HL-60/S4 (cell line): ENCODE measurements at regions not wholly inside any gene's neighbourhood (a gene's known extent, or its start where the extent isn't known, plus 50 kb on each side); places are given as distances from the start of the nearest gene placed in this dataset.

ENCODE experiments used
- in situ Hi-C: fragments of 300-500 bp; cut with MboI; formaldehyde crosslinking; loops from 2 replicates; pipeline ENCODE4 v1.14.3; 2022; ENCODE audit warnings: low sequenced_read_pairs

GRCh38 chr3:159632128-159632527, 356.5 kb upstream of the IL12A start:
- in situ Hi-C loops, result no loop called here

- in situ Hi-C loops, result no loop called here
Observed at GRCh38 chr3:159632851-159633250, 355.8 kb upstream of the IL12A start.

GRCh38 chr3:159634483-159634882, 354.2 kb upstream of the IL12A start:
- in situ Hi-C loops, result no loop called here

- in situ Hi-C loops, result no loop called here
Observed at GRCh38 chr3:159635047-159635641, 353.5 kb upstream of the IL12A start.

- in situ Hi-C loops, result no loop called here
Observed at GRCh38 chr3:159637883-159638542, 350.6 kb upstream of the IL12A start.

GRCh38 chr3:159640225-159640624, 348.4 kb upstream of the IL12A start:
- in situ Hi-C loops, result no loop called here

- in situ Hi-C loops, result no loop called here
Observed at GRCh38 chr3:159643406-159643805, 345.2 kb upstream of the IL12A start.

- in situ Hi-C loops, result no loop called here
Observed at GRCh38 chr3:159645874-159646273, 342.8 kb upstream of the IL12A start.

- in situ Hi-C loops, result no loop called here
Observed at GRCh38 chr3:159649951-159650350, 338.7 kb upstream of the IL12A start.

- in situ Hi-C loops, result no loop called here
Observed at GRCh38 chr3:159650726-159651125, 337.9 kb upstream of the IL12A start.

- in situ Hi-C loops, result no loop called here
Observed at GRCh38 chr3:159652452-159652851, 336.2 kb upstream of the IL12A start.

- in situ Hi-C loops, result no loop called here
Observed at GRCh38 chr3:159654183-159655134, 334.2 kb upstream of the IL12A start.

GRCh38 chr3:159655202-159655601, 333.4 kb upstream of the IL12A start:
- in situ Hi-C loops, result no loop called here

GRCh38 chr3:159657176-159657575, 331.5 kb upstream of the IL12A start:
- in situ Hi-C loops, result no loop called here

- in situ Hi-C loops, result no loop called here
Observed at GRCh38 chr3:159657629-159658028, 331.0 kb upstream of the IL12A start.

- in situ Hi-C loops, result no loop called here
Observed at GRCh38 chr3:159660326-159660725, 328.3 kb upstream of the IL12A start.

- in situ Hi-C loops, result no loop called here
Observed at GRCh38 chr3:159660901-159661300, 327.7 kb upstream of the IL12A start.

GRCh38 chr3:159662549-159662948, 326.1 kb upstream of the IL12A start:
- in situ Hi-C loops, result no loop called here

- in situ Hi-C loops, result no loop called here
Observed at GRCh38 chr3:159664006-159664405, 324.6 kb upstream of the IL12A start.

- in situ Hi-C loops, result no loop called here
Observed at GRCh38 chr3:159664653-159665052, 324.0 kb upstream of the IL12A start.

GRCh38 chr3:159667261-159667660, 321.4 kb upstream of the IL12A start:
- in situ Hi-C loops, result no loop called here

- in situ Hi-C loops, result no loop called here
Observed at GRCh38 chr3:159668461-159668860, 320.2 kb upstream of the IL12A start.
